ENCODE measurements at regions not wholly inside any gene's neighbourhood (a gene's known extent, or its start where the extent isn't known, plus 50 kb on each side); places are given as distances from the start of the nearest gene placed in this dataset.

- intact Hi-C loops (cut with micrococcal nuclease): no loop called here
- Mint-ChIP-seq H3K27ac (no peak overlapping the region), H3K36me3 (ENCODE audit: low read depth) (no peaks in the 10 kb centered on the region), H3K27me3 (ENCODE audit: low read depth) (peaks cover 7% of the 10 kb centered on the region), H3K9me3 (no peaks in the 10 kb centered on the region), H3K4me1 (ENCODE audit: low read depth) (no peaks in the 10 kb centered on the region), H3K4me3 (ENCODE audit: low read depth) (no peak overlapping the region)
- no peak for DNase-seq (ENCODE audit: low spot score)
These were observed 134.6 kb upstream of the ROPN1 start for GRCh38 chr3:124126436-124127023.

- Mint-ChIP-seq H3K27me3 (ENCODE audit: low read depth) (peaks cover 9% of the 10 kb centered on the region), H3K9me3 (no peaks in the 10 kb centered on the region), H3K4me1 (ENCODE audit: low read depth) (no peaks in the 10 kb centered on the region), H3K36me3 (ENCODE audit: low read depth) (no peaks in the 10 kb centered on the region), H3K4me3 (ENCODE audit: low read depth) (no peak overlapping the region), H3K27ac (no peak overlapping the region)
- DNase-seq (ENCODE audit: low spot score): no peak
- intact Hi-C loops (cut with micrococcal nuclease): no loop called here
These were observed 139.2 kb upstream of the ROPN1 start for GRCh38 chr3:124131158-124131557.

- intact Hi-C loops (cut with micrococcal nuclease): no loop called here
- DNase-seq (ENCODE audit: low spot score): no peak
These were observed 139.7 kb upstream of the ROPN1 start for GRCh38 chr3:124131580-124131979.

GRCh38 chr3:124132813-124133212 lies 140.9 kb upstream of the ROPN1 start:
- DNase-seq (ENCODE audit: low spot score): no peak
- Mint-ChIP-seq H3K27ac (no peak overlapping the region), H3K27me3 (ENCODE audit: low read depth) (peaks cover 4% of the 10 kb centered on the region), H3K4me1 (ENCODE audit: low read depth) (no peaks in the 10 kb centered on the region), H3K9me3 (no peaks in the 10 kb centered on the region), H3K36me3 (ENCODE audit: low read depth) (no peaks in the 10 kb centered on the region), H3K4me3 (ENCODE audit: low read depth) (no peak overlapping the region)
- intact Hi-C loops (cut with micrococcal nuclease): no loop called here

More at GRCh38 chr3:124131580-124131979, 139.7 kb upstream of the ROPN1 start:
- Mint-ChIP-seq H3K4me1 (ENCODE audit: low read depth) (no peaks in the 10 kb centered on the region), H3K27me3 (ENCODE audit: low read depth) (peaks cover 9% of the 10 kb centered on the region), H3K9me3 (no peaks in the 10 kb centered on the region), H3K27ac (no peak overlapping the region), H3K36me3 (ENCODE audit: low read depth) (no peaks in the 10 kb centered on the region), H3K4me3 (ENCODE audit: low read depth) (no peak overlapping the region)

- no peak for DNase-seq (ENCODE audit: low spot score)
- intact Hi-C loops (cut with micrococcal nuclease): no loop called here
- Mint-ChIP-seq H3K36me3 (ENCODE audit: low read depth) (no peaks in the 10 kb centered on the region), H3K9me3 (no peaks in the 10 kb centered on the region), H3K27me3 (ENCODE audit: low read depth) (peaks cover 4% of the 10 kb centered on the region), H3K4me3 (ENCODE audit: low read depth) (no peak overlapping the region), H3K4me1 (ENCODE audit: low read depth) (no peaks in the 10 kb centered on the region), H3K27ac (no peak overlapping the region)
These were observed 141.5 kb upstream of the ROPN1 start for GRCh38 chr3:124133366-124133940.

GRCh38 chr3:124137216-124137615 lies 145.3 kb upstream of the ROPN1 start:
- Mint-ChIP-seq H3K27ac (no peak overlapping the region), H3K4me1 (ENCODE audit: low read depth) (no peaks in the 10 kb centered on the region), H3K27me3 (ENCODE audit: low read depth) (peaks cover 3% of the 10 kb centered on the region), H3K4me3 (ENCODE audit: low read depth) (no peak overlapping the region), H3K36me3 (ENCODE audit: low read depth) (no peaks in the 10 kb centered on the region), H3K9me3 (no peaks in the 10 kb centered on the region)
- no peak for DNase-seq (ENCODE audit: low spot score)
- intact Hi-C loops (cut with micrococcal nuclease): no loop called here

GRCh38 chr3:124138148-124138547 lies 146.2 kb upstream of the ROPN1 start:
- intact Hi-C loops (cut with micrococcal nuclease): no loop called here
- peaks cover 3% of the 10 kb centered on the region for H3K27me3 Mint-ChIP-seq (ENCODE audit: low read depth)
- H3K4me3 Mint-ChIP-seq (ENCODE audit: low read depth): no peak overlapping the region
- no peaks in the 10 kb centered on the region for H3K36me3 Mint-ChIP-seq (ENCODE audit: low read depth)
- no peaks in the 10 kb centered on the region for H3K4me1 Mint-ChIP-seq (ENCODE audit: low read depth)
- DNase-seq (ENCODE audit: low spot score): no peak
- H3K9me3 Mint-ChIP-seq: no peaks in the 10 kb centered on the region
- no peak overlapping the region for H3K27ac Mint-ChIP-seq

GRCh38 chr3:124140746-124141145 lies 148.8 kb upstream of the ROPN1 start:
- Mint-ChIP-seq H3K9me3 (no peaks in the 10 kb centered on the region), H3K36me3 (ENCODE audit: low read depth) (no peaks in the 10 kb centered on the region), H3K4me3 (ENCODE audit: low read depth) (no peak overlapping the region), H3K27me3 (ENCODE audit: low read depth) (peaks cover 3% of the 10 kb centered on the region), H3K4me1 (ENCODE audit: low read depth) (no peaks in the 10 kb centered on the region), H3K27ac (no peak overlapping the region)
- DNase-seq (ENCODE audit: low spot score): no peak
- intact Hi-C loops (cut with micrococcal nuclease): no loop called here

- Mint-ChIP-seq H3K4me1 (ENCODE audit: low read depth) (no peaks in the 10 kb centered on the region), H3K27me3 (ENCODE audit: low read depth) (peaks cover 3% of the 10 kb centered on the region), H3K4me3 (ENCODE audit: low read depth) (no peak overlapping the region), H3K36me3 (ENCODE audit: low read depth) (no peaks in the 10 kb centered on the region), H3K9me3 (no peaks in the 10 kb centered on the region), H3K27ac (no peak overlapping the region)
- intact Hi-C loops (cut with micrococcal nuclease): no loop called here
- no peak for DNase-seq (ENCODE audit: low spot score)
These were observed 150.6 kb upstream of the ROPN1 start for GRCh38 chr3:124142389-124142970.

GRCh38 chr3:124143047-124143446 lies 151.1 kb upstream of the ROPN1 start:
- Mint-ChIP-seq H3K9me3 (no peaks in the 10 kb centered on the region), H3K4me3 (ENCODE audit: low read depth) (no peak overlapping the region), H3K27ac (no peak overlapping the region), H3K4me1 (ENCODE audit: low read depth) (no peaks in the 10 kb centered on the region), H3K36me3 (ENCODE audit: low read depth) (no peaks in the 10 kb centered on the region), H3K27me3 (ENCODE audit: low read depth) (peaks cover 3% of the 10 kb centered on the region)
- intact Hi-C loops (cut with micrococcal nuclease): no loop called here
- no peak for DNase-seq (ENCODE audit: low spot score)

GRCh38 chr3:124144035-124144814 lies 152.3 kb upstream of the ROPN1 start:
- Mint-ChIP-seq H3K4me1 (ENCODE audit: low read depth) (no peaks in the 10 kb centered on the region), H3K27me3 (ENCODE audit: low read depth) (peaks cover 3% of the 10 kb centered on the region), H3K36me3 (ENCODE audit: low read depth) (no peaks in the 10 kb centered on the region), H3K9me3 (no peaks in the 10 kb centered on the region), H3K27ac (no peak overlapping the region), H3K4me3 (ENCODE audit: low read depth) (no peak overlapping the region)
- no peak for DNase-seq (ENCODE audit: low spot score)
- intact Hi-C loops (cut with micrococcal nuclease): no loop called here

- Mint-ChIP-seq H3K9me3 (no peaks in the 10 kb centered on the region), H3K4me1 (ENCODE audit: low read depth) (no peaks in the 10 kb centered on the region), H3K36me3 (ENCODE audit: low read depth) (no peaks in the 10 kb centered on the region), H3K27me3 (ENCODE audit: low read depth) (peaks cover 2% of the 10 kb centered on the region), H3K4me3 (ENCODE audit: low read depth) (no peak overlapping the region), H3K27ac (no peak overlapping the region)
- no peak for DNase-seq (ENCODE audit: low spot score)
- intact Hi-C loops (cut with micrococcal nuclease): no loop called here
These were observed 155.5 kb upstream of the ROPN1 start for GRCh38 chr3:124147429-124147828.

GRCh38 chr3:124147946-124148345 lies 156.0 kb upstream of the ROPN1 start:
- H3K4me1 Mint-ChIP-seq (ENCODE audit: low read depth): no peaks in the 10 kb centered on the region
- peaks cover 2% of the 10 kb centered on the region for H3K27me3 Mint-ChIP-seq (ENCODE audit: low read depth)
- H3K9me3 Mint-ChIP-seq: no peaks in the 10 kb centered on the region
- no peak for DNase-seq (ENCODE audit: low spot score)
- H3K27ac Mint-ChIP-seq: no peak overlapping the region
- H3K4me3 Mint-ChIP-seq (ENCODE audit: low read depth): no peak overlapping the region
- intact Hi-C loops (cut with micrococcal nuclease): no loop called here
- no peaks in the 10 kb centered on the region for H3K36me3 Mint-ChIP-seq (ENCODE audit: low read depth)

All from activated T-helper 2 cell treated with anti-CD3 and anti-CD28 coated beads, Interferon-gamma antibody, Interleukin-2, Interleukin-4, amounts not matched to agents 10 μg/mL and 5 μg/mL and 100 μg/mL, durations not matched to agents 14 hours and 24 hours and 36 hours (primary cell).